ENCODE measurements at regions not wholly inside any gene's neighbourhood (a gene's known extent, or its start where the extent isn't known, plus 50 kb on each side); places are given as distances from the start of the nearest gene placed in this dataset.
A peak's percentile ranks its signal among the peaks of the same experiment; 100 is the strongest.

- no peaks in the 10 kb centered on the region for H3K36me3 ChIP-seq
- H3K4me1 ChIP-seq = no peaks in the 10 kb centered on the region
- no peaks in the 10 kb centered on the region for H3K9me3 ChIP-seq (ENCODE audit: low read depth)
- TF ChIP-seq EZH2 (IDR thresholded peaks at IDR 0.05) (no peak), CTCF (IDR thresholded peaks at IDR 0.05) (no peak), EZH2phosphoT487 (IDR thresholded peaks at IDR 0.05) (no peak)
- H3K27me3 Mint-ChIP-seq (ENCODE audit: insufficient read depth, low read depth) = no peaks in the 10 kb centered on the region
- H3F3A ChIP-seq (ENCODE audit: low read depth) = no peaks in the 10 kb centered on the region
- no peaks in the 10 kb centered on the region for H4K20me1 ChIP-seq (ENCODE audit: low read depth)
- H3K27me3 ChIP-seq = no peaks in the 10 kb centered on the region
- no peak overlapping the region for H3K4me2 ChIP-seq
- H3K79me2 ChIP-seq (ENCODE audit: low read depth) = no peaks in the 10 kb centered on the region
- no peaks in the 10 kb centered on the region for H3K4me1 Mint-ChIP-seq
- no peak overlapping the region for H3K4me3 ChIP-seq
- no peak overlapping the region for H3K9ac ChIP-seq
- no peak overlapping the region for H2AFZ ChIP-seq (replicated peaks)
- no peak overlapping the region for H3K27ac Mint-ChIP-seq
- no peak overlapping the region for H3K4me3 Mint-ChIP-seq
- no peak for DNase-seq (ENCODE audit: low spot score)
- no peaks in the 10 kb centered on the region for H3K36me3 Mint-ChIP-seq
- peaks cover 11% of the 10 kb centered on the region for H3K9me3 Mint-ChIP-seq
- no peak overlapping the region for H3K27ac ChIP-seq
These were observed 118.6 kb upstream of the BEND4 start for GRCh38 chr4:42271096-42271495.

DNA sequence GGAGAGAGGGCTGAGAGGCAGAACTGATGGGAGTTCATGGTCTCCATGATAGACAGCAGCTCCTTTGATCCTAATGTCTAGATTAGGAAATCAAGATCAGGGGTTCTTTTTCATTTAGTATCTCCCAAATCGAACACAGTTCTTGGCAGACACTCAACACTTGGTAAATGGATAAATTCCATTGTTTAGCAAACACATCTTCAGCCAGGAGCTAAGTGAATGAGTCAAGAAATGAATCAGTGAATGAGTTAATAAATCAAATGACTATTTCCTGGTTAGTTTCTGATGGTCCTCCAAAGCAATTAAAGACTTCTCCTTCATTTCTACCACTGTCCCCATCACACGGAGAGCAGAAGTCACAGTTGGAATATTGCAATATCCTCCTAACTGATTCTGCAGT lies 120.0 kb upstream of the SHISA3 start:
- no peak overlapping the region for H2AFZ ChIP-seq (replicated peaks)
- no peak overlapping the region for H3K4me3 ChIP-seq
- H3K9me3 Mint-ChIP-seq = no peaks in the 10 kb centered on the region
- no peaks in the 10 kb centered on the region for H3K79me2 ChIP-seq (ENCODE audit: low read depth)
- H3F3A ChIP-seq (ENCODE audit: low read depth) = no peaks in the 10 kb centered on the region
- H3K9me3 ChIP-seq (ENCODE audit: low read depth) = no peaks in the 10 kb centered on the region
- H3K4me3 Mint-ChIP-seq = no peak overlapping the region
- H3K36me3 ChIP-seq = no peaks in the 10 kb centered on the region
- H3K4me1 ChIP-seq = peaks cover 2% of the 10 kb centered on the region
- no peaks in the 10 kb centered on the region for H3K36me3 Mint-ChIP-seq
- no peak overlapping the region for H3K27ac ChIP-seq
- no peak overlapping the region for H3K9ac ChIP-seq
- H4K20me1 ChIP-seq (ENCODE audit: low read depth) = no peaks in the 10 kb centered on the region
- peaks cover 6% of the 10 kb centered on the region for H3K27me3 Mint-ChIP-seq (ENCODE audit: insufficient read depth, low read depth)
- DNase-seq (ENCODE audit: low spot score) = no peak
- TF ChIP-seq EZH2phosphoT487 (IDR thresholded peaks at IDR 0.05) = no peak
- TF ChIP-seq CTCF (IDR thresholded peaks at IDR 0.05) = no peak
- no peak for TF ChIP-seq EZH2 (IDR thresholded peaks at IDR 0.05)
- peaks cover 5% of the 10 kb centered on the region for H3K4me1 Mint-ChIP-seq
- H3K27me3 ChIP-seq = no peaks in the 10 kb centered on the region
- H3K27ac Mint-ChIP-seq = no peak overlapping the region
- H3K4me2 ChIP-seq = no peak overlapping the region

GRCh38 chr4:42278709-42279324 lies 118.5 kb upstream of the SHISA3 start:
- no peaks in the 10 kb centered on the region for H3K36me3 Mint-ChIP-seq
- Histone ChIP-seq H3K9me3 (ENCODE audit: low read depth) (no peaks in the 10 kb centered on the region), H3K9ac (no peak overlapping the region), H3K79me2 (ENCODE audit: low read depth) (no peaks in the 10 kb centered on the region), H3K4me2 (no peak overlapping the region), H4K20me1 (ENCODE audit: low read depth) (no peaks in the 10 kb centered on the region), H3K27ac (no peak overlapping the region), H3K4me3 (no peak overlapping the region), H3K36me3 (no peaks in the 10 kb centered on the region), H3F3A (ENCODE audit: low read depth) (no peaks in the 10 kb centered on the region), H3K4me1 (peaks cover 3% of the 10 kb centered on the region), H3K27me3 (no peaks in the 10 kb centered on the region), H2AFZ (replicated peaks) (no peak overlapping the region)
- no peak overlapping the region for H3K4me3 Mint-ChIP-seq
- H3K27me3 Mint-ChIP-seq (ENCODE audit: insufficient read depth, low read depth) = peaks cover 8% of the 10 kb centered on the region
- peak; percentile 20 for TF ChIP-seq CTCF (IDR thresholded peaks at IDR 0.05)
- no peak for TF ChIP-seq EZH2phosphoT487 (IDR thresholded peaks at IDR 0.05)
- no peak for TF ChIP-seq EZH2 (IDR thresholded peaks at IDR 0.05)
- H3K4me1 Mint-ChIP-seq = peaks cover 5% of the 10 kb centered on the region
- H3K9me3 Mint-ChIP-seq = no peaks in the 10 kb centered on the region
- no peak overlapping the region for H3K27ac Mint-ChIP-seq
- no peak for DNase-seq (ENCODE audit: low spot score)

Measured in neural progenitor cell (in vitro differentiated cells).